DMS53 treated with DMSO at 0.1 percent for 48 hours (cell line): ENCODE measurements at regions not wholly inside any gene's neighbourhood (a gene's known extent, or its start where the extent isn't known, plus 50 kb on each side); places are given as distances from the start of the nearest gene placed in this dataset.

Source experiments
- DNase-seq: peaks from one replicate; lab custom pipeline; 2025; ENCODE audit not compliant: unreplicated experiment; lab: John Stamatoyannopoulos, UW

- no peak for DNase-seq
These were observed 153.4 kb upstream of the CAMK1G start for GRCh38 chr1:209430107-209430506.

GRCh38 chr1:209430821-209431259 lies 152.7 kb upstream of the CAMK1G start:
- no peak for DNase-seq

GRCh38 chr1:209431402-209431801 lies 152.1 kb upstream of the CAMK1G start:
- no peak for DNase-seq

DNA sequence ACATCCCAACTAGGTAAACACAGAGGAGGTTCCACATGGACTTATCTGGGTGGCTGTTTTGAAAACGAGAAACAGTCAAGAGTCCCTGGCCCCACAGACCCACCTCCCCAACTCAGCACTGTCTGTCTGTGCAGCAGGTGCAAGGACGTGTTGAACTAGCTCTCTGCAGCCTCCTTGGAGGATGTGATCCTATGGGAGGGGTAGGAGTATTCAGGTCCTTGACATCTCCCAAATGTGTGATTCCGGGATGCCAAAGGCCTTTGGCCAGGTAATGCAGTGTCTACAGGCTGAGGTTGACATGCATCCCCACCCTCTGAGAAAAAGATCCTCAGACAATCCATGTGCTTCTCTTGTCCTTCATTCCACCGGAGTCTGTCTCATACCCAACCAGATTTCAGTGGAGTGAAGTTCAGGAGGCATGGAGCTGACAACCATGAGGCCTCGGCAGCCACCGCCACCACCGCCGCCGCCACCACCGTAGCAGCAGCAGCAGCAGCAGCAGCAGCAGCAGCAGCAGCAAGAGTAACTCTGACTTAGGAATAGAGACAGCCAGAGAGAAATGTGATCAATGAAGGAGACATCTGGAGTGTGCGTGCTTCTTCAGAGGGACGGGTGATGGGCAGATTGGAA lies 151.6 kb upstream of the CAMK1G start:
- DNase-seq: no peak

GRCh38 chr1:209432443-209432825 lies 151.1 kb upstream of the CAMK1G start:
- DNase-seq: no peak

- DNase-seq: no peak
These were observed 149.9 kb upstream of the CAMK1G start for GRCh38 chr1:209433649-209434031.

GRCh38 chr1:209434066-209434465 lies 149.4 kb upstream of the CAMK1G start:
- DNase-seq: no peak

DNA sequence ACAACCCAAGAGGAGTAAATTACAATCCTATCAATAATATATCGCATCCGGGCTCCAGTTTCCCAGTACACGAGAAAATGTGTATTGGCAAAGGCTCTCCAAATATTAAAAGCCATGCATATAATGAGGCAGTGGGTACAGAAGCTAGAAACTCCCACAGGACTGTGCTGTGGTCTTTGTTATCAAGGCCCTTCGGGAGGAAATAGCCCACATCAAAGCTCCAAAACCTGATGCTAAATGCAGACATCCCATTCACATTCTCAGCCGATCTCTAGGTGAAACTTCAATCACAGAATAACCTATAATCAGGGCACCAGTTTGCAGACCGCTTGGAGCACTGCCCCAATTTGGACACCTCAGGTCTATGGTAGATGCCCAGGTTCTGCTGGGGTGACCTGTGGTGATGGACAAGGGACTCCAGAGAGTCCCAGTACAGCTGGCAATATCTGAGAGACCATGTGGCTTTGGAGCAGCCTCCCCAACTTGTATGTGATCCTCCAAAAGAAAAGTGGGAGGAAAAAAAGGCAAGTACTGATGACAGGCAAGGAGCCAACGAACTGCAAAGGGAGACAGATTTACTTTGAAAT lies 148.8 kb upstream of the CAMK1G start:
- no peak for DNase-seq

DNA sequence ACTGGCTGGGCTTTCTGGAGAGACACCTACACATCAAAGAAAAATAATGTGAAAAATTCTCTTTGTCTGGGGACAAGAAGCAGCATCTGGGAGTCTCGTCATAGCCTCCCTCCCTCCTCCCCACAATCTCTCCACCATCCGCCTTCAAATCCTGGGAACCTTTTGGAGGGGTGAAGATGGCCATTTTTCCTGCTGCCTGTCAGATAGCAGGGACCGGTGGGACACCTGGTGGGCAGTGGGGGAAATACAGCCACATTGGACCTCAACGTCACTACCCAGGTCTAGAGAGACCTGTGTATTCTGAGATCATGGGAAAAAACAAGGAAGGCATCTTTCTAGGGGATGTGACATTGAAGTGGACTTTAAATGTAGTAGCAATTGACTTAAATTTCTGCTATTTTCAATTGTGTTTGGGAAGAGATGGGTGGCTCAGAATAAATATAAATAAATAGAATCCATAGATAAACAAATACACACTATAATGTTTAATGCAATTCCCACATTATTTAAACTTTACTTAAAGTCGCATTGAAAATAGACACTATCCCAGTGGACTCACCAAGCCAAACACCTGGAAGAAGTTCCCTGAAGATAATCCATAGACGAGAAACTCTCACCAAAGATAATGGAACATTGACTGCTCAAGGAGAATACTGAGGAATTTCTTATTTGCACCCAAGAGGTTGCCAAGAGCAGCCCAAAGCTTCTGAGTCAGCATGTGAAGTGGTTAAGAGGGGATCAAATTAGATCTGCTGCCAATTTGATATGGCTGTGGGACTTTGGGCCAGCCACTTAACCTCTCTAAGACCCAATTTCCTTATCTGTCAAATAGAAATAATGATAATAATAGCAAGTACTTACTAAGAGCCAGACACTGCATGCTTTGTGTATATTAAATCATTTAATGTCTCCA lies 147.6 kb upstream of the CAMK1G start:
- DNase-seq: peak; percentile 59

DNA sequence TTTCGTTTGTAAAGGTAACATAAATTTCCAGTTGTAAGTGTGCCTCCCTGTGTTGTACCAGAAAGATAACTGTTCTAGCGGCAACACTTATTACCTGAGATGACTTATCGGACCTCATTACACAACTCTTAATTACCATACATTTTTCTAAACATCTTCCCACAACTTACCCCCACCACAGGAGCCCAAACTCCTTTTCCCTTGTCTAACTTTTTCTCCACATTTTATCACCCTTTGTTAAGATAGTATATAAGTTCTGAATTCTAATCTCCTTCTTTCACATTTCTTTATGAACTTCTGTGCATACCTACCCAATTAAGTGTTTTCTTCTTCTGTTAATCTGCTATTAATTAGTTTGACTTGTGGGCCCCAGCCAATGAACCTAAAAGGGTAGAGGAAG lies 143.7 kb upstream of the CAMK1G start:
- DNase-seq: no peak

DNA sequence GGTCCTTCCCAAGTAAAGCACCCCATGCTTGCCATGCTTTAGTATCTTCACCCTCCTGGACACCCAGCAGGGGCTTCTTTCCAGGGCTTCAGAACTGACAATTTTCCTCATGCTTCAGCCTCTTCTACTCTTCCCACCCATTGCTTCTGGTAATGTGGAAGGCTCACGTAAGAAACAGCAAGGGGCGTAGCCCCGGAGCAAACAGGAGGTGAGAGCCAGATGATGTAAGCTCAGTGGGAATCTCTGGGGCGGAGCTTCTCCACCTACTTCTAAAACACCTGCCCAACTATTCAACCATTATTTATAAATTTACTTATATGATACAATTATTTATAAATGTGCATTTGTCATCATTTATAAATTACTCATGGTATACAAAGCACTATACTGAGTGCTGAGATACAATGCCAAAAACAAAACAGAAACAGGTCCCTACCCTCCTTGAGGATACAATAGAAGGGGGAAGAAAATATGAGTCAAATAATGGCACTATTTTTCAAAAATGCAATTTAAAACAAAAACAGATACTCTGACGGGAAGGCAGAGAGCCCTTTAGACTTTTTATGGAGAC lies 140.1 kb upstream of the CAMK1G start:
- DNase-seq: no peak

DNA sequence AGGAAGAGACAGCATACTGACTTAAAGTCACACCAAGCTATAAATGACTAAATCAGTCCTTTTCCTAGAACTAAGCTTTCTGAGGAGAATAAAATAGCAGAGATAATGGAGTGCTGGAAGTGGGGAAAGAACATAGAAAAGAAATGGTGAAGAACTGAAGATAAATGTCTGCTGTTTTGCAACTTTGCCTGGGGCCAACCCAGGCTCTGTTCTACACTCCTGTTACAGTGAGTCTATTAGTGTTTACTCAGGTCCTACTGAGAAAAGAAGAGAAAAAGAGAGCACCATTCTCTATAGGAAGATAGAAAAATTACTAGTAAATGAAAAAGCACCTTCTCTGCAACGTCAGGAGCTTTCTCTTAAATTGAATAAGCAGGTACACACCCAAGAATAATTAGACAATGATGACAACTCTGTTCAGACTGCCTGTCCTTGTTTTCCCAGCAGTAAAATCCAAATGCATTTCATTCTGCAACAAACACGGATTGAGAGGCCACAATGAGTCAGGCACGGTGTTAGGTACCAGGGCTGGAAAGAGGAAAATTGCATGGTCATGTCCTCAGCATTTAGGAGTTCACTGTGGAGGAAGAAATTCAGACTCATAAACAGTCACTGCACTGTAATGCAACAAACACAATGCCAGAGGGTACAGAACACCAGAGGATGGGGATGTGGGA lies 139.4 kb upstream of the CAMK1G start:
- DNase-seq: no peak

DNA sequence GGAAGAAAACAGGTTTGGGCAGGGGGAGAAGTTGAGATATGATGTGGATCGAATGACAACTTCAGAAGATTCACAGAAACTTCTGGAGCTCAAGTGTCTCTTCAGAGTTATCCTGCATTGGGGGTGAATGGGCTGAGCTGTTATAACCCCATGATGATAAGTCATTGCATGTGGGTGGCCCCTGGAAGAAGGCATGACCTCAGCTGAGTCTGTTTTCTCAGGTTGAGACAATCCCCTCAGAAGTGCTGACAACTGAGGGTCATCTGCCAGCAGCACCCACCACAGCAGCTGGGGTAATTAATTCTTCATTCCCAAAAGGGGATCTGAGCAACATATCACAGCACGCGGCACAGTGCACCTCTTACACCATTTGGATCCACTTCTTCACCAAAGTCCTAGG lies 138.6 kb upstream of the CAMK1G start:
- no peak for DNase-seq

DNA sequence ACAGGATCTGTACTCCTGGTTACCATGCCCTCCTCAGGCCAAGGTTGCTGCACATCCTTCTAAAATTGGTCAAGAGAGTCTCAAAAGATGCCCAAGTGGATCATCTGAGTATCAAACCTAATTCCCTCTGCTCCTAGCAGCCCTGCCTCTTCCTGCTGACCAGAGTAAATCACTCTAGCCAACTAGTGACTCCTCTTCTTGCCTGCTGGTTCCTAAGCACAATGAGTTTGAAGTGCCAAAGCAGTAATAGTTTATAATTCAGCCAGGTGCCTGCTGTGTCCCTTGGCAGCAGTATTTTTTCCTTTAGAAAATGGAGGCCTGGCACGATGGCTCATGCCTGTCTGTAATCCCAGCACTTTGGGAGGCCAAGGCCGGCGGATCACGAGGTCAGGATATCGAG lies 137.9 kb upstream of the CAMK1G start:
- no peak for DNase-seq

- DNase-seq: no peak
These were observed 137.2 kb upstream of the CAMK1G start for GRCh38 chr1:209446356-209446755.

GRCh38 chr1:209454340-209454994 lies 129.0 kb upstream of the CAMK1G start:
- DNase-seq: no peak

DNA sequence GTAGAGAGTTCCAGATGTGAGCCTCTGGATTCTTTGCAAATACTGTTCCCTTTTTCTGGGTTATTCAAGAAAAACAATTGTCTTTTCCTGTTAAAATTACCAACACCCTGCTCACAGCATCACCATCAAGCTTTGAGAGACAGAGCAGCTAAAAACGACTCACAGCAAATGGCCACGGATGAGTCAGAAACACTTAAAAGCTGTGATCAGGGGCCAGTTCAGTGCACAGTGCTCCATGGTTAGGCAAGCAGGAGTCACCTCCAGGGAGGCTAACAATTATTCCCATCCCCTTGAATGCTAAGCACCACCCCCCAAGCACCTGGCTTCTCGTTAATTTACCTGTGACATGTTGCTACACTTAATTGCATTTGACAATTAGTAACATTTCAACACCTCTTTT lies 128.4 kb upstream of the CAMK1G start:
- DNase-seq: no peak

DNA sequence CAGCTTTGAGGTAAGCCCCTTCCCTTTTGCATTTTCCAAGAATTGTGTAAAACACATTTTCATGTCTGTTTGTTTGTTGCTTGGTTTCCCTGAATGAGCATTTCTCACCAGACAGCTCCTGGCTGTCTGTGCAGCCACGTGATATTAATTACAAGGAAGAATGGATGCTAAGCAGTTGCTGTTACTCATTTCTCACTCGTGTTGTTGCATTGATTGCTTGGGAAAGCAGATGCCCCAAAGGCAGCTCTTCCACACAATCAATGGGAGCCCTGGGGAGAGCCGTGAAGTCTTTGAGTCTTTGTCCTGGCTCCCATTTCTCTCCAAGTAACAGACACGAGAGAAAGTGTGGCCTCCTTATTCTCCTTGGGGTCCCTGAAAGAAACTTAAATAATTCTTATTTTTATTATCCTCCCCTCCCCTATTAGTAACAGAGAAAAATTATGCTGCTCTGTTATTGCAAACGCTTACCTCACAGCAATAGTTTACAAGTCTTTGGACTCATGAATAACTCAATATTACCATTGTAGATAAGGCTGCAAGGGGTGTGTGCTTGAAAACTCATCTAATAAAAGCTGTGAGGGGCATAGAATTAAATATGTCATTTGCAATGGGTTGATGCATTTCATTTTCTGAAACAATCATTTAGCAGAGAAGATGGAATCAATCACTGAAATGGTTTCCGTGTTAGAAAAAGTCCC lies 127.7 kb upstream of the CAMK1G start:
- no peak for DNase-seq

DNA sequence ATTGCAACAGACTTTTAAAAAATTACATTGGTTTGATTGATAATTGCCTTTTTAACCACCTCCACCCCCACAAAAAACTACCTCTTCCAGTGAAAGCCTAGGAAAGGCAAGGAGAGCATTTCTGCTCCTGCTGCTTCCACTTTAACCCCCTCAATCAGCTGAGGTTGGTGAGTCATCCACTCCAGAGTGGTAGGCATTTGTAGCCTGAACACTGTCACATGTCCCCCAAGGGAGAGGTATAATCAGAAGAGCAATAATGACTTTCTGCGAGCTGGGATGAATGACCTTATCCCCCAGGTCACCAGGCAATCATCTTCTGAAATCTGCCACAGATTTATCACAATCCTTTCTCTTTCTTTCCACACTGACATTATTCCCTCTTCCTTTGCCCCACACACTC lies 126.6 kb upstream of the CAMK1G start:
- peak; percentile 61 for DNase-seq
